Stimulated activated CD4-positive, alpha-beta T cell treated with anti-CD3 and anti-CD28 coated beads, Interleukin-2, amount 100 ng/mL, for 4 hours (primary cell): ENCODE measurements at regions not wholly inside any gene's neighbourhood (a gene's known extent, or its start where the extent isn't known, plus 50 kb on each side); places are given as distances from the start of the nearest gene placed in this dataset.
"Not testable (repeated sequence)": the region's sequence is repeated elsewhere in the genome, so short reads cannot be mapped to it uniquely, and the experiment has no call there.

Source experiments
- DNase-seq: peaks from one replicate; pipeline ENCODE4 v3.0.0-alpha.2; 2020; ENCODE audit warnings: low read depth

GRCh38 chr20:40849456-40849855 is 160.4 kb upstream of the MAFB start:
- no peak for DNase-seq

GRCh38 chr20:40851051-40851450 is 162.0 kb upstream of the MAFB start:
- DNase-seq, result no peak

GRCh38 chr20:40855269-40855668 is 166.2 kb upstream of the MAFB start:
- DNase-seq, result no peak

GRCh38 chr20:40856653-40857052 is 167.6 kb upstream of the MAFB start:
- no peak for DNase-seq

GRCh38 chr20:40860487-40860902 is 168.1 kb upstream of the TOP1 start:
- no peak for DNase-seq

- DNase-seq, result no peak
These were observed 167.1 kb upstream of the TOP1 start for GRCh38 chr20:40861427-40862008.

- DNase-seq, result no peak
These were observed 165.2 kb upstream of the TOP1 start for GRCh38 chr20:40863355-40863919.

GRCh38 chr20:40864470-40864869 is 164.2 kb upstream of the TOP1 start:
- no peak for DNase-seq

- DNase-seq, result no peak
These were observed 163.5 kb upstream of the TOP1 start for GRCh38 chr20:40865095-40865494.

- no peak for DNase-seq
These were observed 162.6 kb upstream of the TOP1 start for GRCh38 chr20:40866056-40866455.

- DNase-seq, result no peak
These were observed 159.9 kb upstream of the TOP1 start for GRCh38 chr20:40868551-40869217.

GRCh38 chr20:40869218-40870147 is 159.1 kb upstream of the TOP1 start:
- DNase-seq, result no peak

- no peak for DNase-seq
These were observed 153.2 kb upstream of the TOP1 start for GRCh38 chr20:40875116-40876085.

- DNase-seq, result not testable (repeated sequence)
These were observed 150.5 kb upstream of the TOP1 start for GRCh38 chr20:40878099-40878498.

- no peak for DNase-seq
These were observed 148.4 kb upstream of the TOP1 start for GRCh38 chr20:40880063-40880728.

GRCh38 chr20:40880729-40881109 is 147.9 kb upstream of the TOP1 start:
- DNase-seq, result no peak

GRCh38 chr20:40882152-40882551 is 146.5 kb upstream of the TOP1 start:
- DNase-seq, result no peak

- no peak for DNase-seq
These were observed 145.5 kb upstream of the TOP1 start for GRCh38 chr20:40883097-40883496.

- DNase-seq, result no peak
These were observed 141.5 kb upstream of the TOP1 start for GRCh38 chr20:40887105-40887504.

- not testable (repeated sequence) for DNase-seq
These were observed 139.4 kb upstream of the TOP1 start for GRCh38 chr20:40889266-40889665.

- DNase-seq, result no peak
These were observed 138.4 kb upstream of the TOP1 start for GRCh38 chr20:40890181-40890580.
